MM.1S (cell line): ENCODE measurements at regions not wholly inside any gene's neighbourhood (a gene's known extent, or its start where the extent isn't known, plus 50 kb on each side); places are given as distances from the start of the nearest gene placed in this dataset.

Experiments used
- DNase-seq: peaks from one replicate; pipeline ENCODE4 v3.0.0-alpha.2; 2015
- H2AFZ ChIP-seq: fragments of 300-600 bp; sonication (generic); 2 replicates; pipeline ENCODE4 v1.6.0; 2016; ENCODE audit warnings: antibody characterized with exemption, low read length
- H3F3A ChIP-seq: fragments of 300-600 bp; sonication (generic); 2 replicates; pipeline ENCODE4 v1.6.1; 2016; ENCODE audit warnings: mild to moderate bottlenecking, antibody characterized with exemption, low read length, moderate library complexity, mixed read lengths; ENCODE audit not compliant: insufficient read depth
- H3K27ac ChIP-seq: fragments of 300-600 bp; sonication (generic); 2 replicates; pipeline ENCODE4 v1.5.1; 2016; ENCODE audit warnings: mild to moderate bottlenecking, low read length
- H3K27me3 ChIP-seq: fragments of 300-600 bp; sonication (generic); replicated peaks from 2 replicates; pipeline ENCODE4 v1.6.0; 2016; ENCODE audit warnings: low read length; ENCODE audit not compliant: insufficient read depth
- H3K36me3 ChIP-seq: fragments of 300-600 bp; sonication (generic); replicated peaks from 2 replicates; pipeline ENCODE4 v1.6.1; 2016; ENCODE audit warnings: mild to moderate bottlenecking, low read length, mixed read lengths; ENCODE audit not compliant: insufficient read depth
- H3K4me1 ChIP-seq: fragments of 300-600 bp; sonication (generic); 2 replicates; pipeline ENCODE4 v1.6.1; 2016; ENCODE audit warnings: low read length, mixed read lengths
- H3K4me2 ChIP-seq: fragments of 300-600 bp; sonication (generic); 2 replicates; pipeline ENCODE4 v1.6.0; 2016; ENCODE audit warnings: low read depth, low read length
- H3K4me3 ChIP-seq: fragments of 300-600 bp; sonication (generic); 2 replicates; pipeline ENCODE4 v1.5.1; 2016; ENCODE audit warnings: low read length, mixed read lengths
- H3K79me2 ChIP-seq: fragments of 300-600 bp; sonication (generic); 2 replicates; pipeline ENCODE4 v1.6.1; 2016; ENCODE audit warnings: mixed run types, low read length, mixed read lengths
- H3K9ac ChIP-seq: fragments of 300-600 bp; sonication (generic); 2 replicates; pipeline ENCODE4 v1.6.1; 2016; ENCODE audit warnings: low read length, mixed read lengths
- H3K9me2 ChIP-seq: fragments of 300-600 bp; sonication (generic); replicated peaks from 2 replicates; pipeline ENCODE4 v1.6.1; 2016; ENCODE audit warnings: mild to moderate bottlenecking, low read length, mixed read lengths; ENCODE audit not compliant: insufficient read depth
- H3K9me3 ChIP-seq: fragments of 300-600 bp; sonication (generic); replicated peaks from 2 replicates; pipeline ENCODE4 v1.6.1; 2016; ENCODE audit warnings: mild to moderate bottlenecking, low read length, mixed read lengths; ENCODE audit not compliant: insufficient read depth
- H4K20me1 ChIP-seq: fragments of 300-600 bp; sonication (generic); 2 replicates; pipeline ENCODE4 v1.6.1; 2016; ENCODE audit warnings: mild to moderate bottlenecking, low read length, moderate library complexity, mixed read lengths; ENCODE audit not compliant: insufficient read depth
- CTCF ChIP-seq: fragments of 300-600 bp; sonication (generic); IDR thresholded peaks from 2 replicates; pipeline ENCODE4 v1.5.1; 2016; ENCODE audit warnings: antibody characterized with exemption, low read length, mixed read lengths
- EZH2 ChIP-seq: fragments of 300-600 bp; sonication (generic); optimal IDR thresholded peaks from 2 replicates; pipeline ENCODE3; 2017; ENCODE audit warnings: low read depth, mild to moderate bottlenecking, antibody characterized with exemption, low read length, mixed read lengths
- EZH2phosphoT487 ChIP-seq: fragments of 300-600 bp; sonication (generic); IDR thresholded peaks from 2 replicates; pipeline ENCODE4 v1.6.1; 2018; ENCODE audit warnings: antibody characterized with exemption, low read length

- H4K20me1 ChIP-seq = no peaks in the 10 kb centered on the region
- H3K27ac ChIP-seq = no peak overlapping the region
- H3K9me3 ChIP-seq = no peaks in the 10 kb centered on the region
- no peaks in the 10 kb centered on the region for H3K27me3 ChIP-seq
- H3K4me1 ChIP-seq = no peaks in the 10 kb centered on the region
- H3K36me3 ChIP-seq = no peaks in the 10 kb centered on the region
- no peak overlapping the region for H3K4me3 ChIP-seq
- H3F3A ChIP-seq = no peaks in the 10 kb centered on the region
- TF ChIP-seq EZH2 = no peak
- TF ChIP-seq CTCF = no peak
- TF ChIP-seq EZH2phosphoT487 = no peak
- no peak overlapping the region for H3K9ac ChIP-seq
- H3K9me2 ChIP-seq = no peaks in the 10 kb centered on the region
- H3K79me2 ChIP-seq = no peaks in the 10 kb centered on the region
- H2AFZ ChIP-seq = no peak overlapping the region
- no peak for DNase-seq
- H3K4me2 ChIP-seq = no peak overlapping the region
These were observed 159.5 kb downstream of the SOD2 start for GRCh38 chr6:159533568-159533967.

GRCh38 chr6:159533016-159533415, 160.0 kb downstream of the SOD2 start:
- H3K27ac ChIP-seq = no peak overlapping the region

GRCh38 chr6:159532155-159532554, 160.9 kb downstream of the SOD2 start:
- no peak overlapping the region for H3K4me2 ChIP-seq
- H3K9me2 ChIP-seq = no peaks in the 10 kb centered on the region
- no peak overlapping the region for H3K27ac ChIP-seq
- H4K20me1 ChIP-seq = no peaks in the 10 kb centered on the region
- TF ChIP-seq EZH2 (no peak), CTCF (no peak), EZH2phosphoT487 (no peak)
- H3K36me3 ChIP-seq = no peaks in the 10 kb centered on the region
- H3K27me3 ChIP-seq = no peaks in the 10 kb centered on the region
- H3K79me2 ChIP-seq = no peaks in the 10 kb centered on the region
- DNase-seq = no peak
- H2AFZ ChIP-seq = no peak overlapping the region
- H3F3A ChIP-seq = no peaks in the 10 kb centered on the region
- no peaks in the 10 kb centered on the region for H3K4me1 ChIP-seq
- H3K9me3 ChIP-seq = no peaks in the 10 kb centered on the region
- no peak overlapping the region for H3K4me3 ChIP-seq
- no peak overlapping the region for H3K9ac ChIP-seq

More at GRCh38 chr6:159533016-159533415, 160.0 kb downstream of the SOD2 start:
- Histone ChIP-seq H3K9me3 (no peaks in the 10 kb centered on the region), H3K4me2 (no peak overlapping the region), H3K27me3 (no peaks in the 10 kb centered on the region), H3F3A (no peaks in the 10 kb centered on the region), H4K20me1 (no peaks in the 10 kb centered on the region), H3K4me1 (no peaks in the 10 kb centered on the region), H3K9ac (no peak overlapping the region), H3K4me3 (no peak overlapping the region), H2AFZ (no peak overlapping the region), H3K9me2 (no peaks in the 10 kb centered on the region), H3K36me3 (no peaks in the 10 kb centered on the region), H3K79me2 (no peaks in the 10 kb centered on the region)
- DNase-seq = no peak
- TF ChIP-seq EZH2phosphoT487 (no peak), EZH2 (no peak), CTCF (no peak)
